ENCODE measurements at regions not wholly inside any gene's neighbourhood (a gene's known extent, or its start where the extent isn't known, plus 50 kb on each side); places are given as distances from the start of the nearest gene placed in this dataset.

DNA sequence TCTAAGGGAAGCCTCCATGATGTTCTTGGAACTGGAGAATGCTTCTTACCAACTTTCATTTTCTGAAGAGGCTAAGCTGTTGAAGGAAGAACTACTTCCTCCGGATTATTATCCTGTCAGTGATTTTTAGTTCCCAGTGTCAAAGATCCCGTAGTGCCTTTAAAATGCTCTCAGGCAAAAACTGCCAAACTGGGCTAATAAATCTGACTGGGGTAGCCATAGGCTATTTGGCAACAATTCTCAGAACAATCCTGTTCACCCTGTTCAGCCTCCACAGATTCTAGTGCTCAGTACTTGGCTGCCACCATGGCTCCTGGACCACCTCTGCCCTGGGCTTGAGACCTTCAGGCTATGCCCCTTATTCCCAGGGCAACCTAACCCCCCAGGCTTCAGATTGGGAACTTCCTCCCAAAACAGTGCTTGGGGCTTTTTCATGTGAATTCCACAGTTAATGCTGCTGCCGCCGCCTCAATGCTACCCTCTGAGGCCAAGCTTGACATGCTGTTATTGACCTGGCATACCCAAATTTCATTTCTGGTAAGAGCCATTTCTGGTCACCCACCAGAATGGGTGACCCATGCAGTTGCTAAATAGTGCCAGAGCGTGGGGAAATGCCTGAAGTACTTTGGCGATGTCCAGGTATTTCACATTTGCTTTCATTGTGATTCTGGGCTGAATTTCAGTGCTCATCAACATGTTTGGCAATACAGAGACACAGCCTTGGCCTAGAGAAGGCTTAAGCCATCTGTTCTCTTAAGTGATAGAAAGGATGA, 110.0 kb upstream of the ARHGAP5 start:
- Histone ChIP-seq H3K4me3 (ENCODE audit: low read length, poor library complexity, severe bottlenecking) (no peak overlapping the region), H3K9me3 (ENCODE audit: insufficient read depth, low read depth, low read length) (peaks cover 11% of the 10 kb centered on the region), H3K79me2 (ENCODE audit: insufficient read depth, low read length) (no peaks in the 10 kb centered on the region), H3K36me3 (ENCODE audit: insufficient read depth, low read length) (no peaks in the 10 kb centered on the region), H2AFZ (ENCODE audit: low read length) (no peak overlapping the region), H3K9ac (ENCODE audit: low read depth, low read length, poor library complexity, severe bottlenecking) (no peak overlapping the region), H3K27me3 (ENCODE audit: insufficient read depth, low read length, poor library complexity, severe bottlenecking) (no peaks in the 10 kb centered on the region), H3F3A (ENCODE audit: low read depth) (no peaks in the 10 kb centered on the region), H4K20me1 (ENCODE audit: insufficient read depth, low read length, poor library complexity, severe bottlenecking) (no peaks in the 10 kb centered on the region), H3K9me2 (replicated peaks; ENCODE audit: low read depth, low read length) (no peaks in the 10 kb centered on the region), H3K4me2 (ENCODE audit: low read depth, low read length, poor library complexity, severe bottlenecking) (no peak overlapping the region), H3K4me1 (ENCODE audit: insufficient read depth, low read length, poor library complexity, severe bottlenecking) (peaks cover 36% of the 10 kb centered on the region)
- TF ChIP-seq, protein P1, sequence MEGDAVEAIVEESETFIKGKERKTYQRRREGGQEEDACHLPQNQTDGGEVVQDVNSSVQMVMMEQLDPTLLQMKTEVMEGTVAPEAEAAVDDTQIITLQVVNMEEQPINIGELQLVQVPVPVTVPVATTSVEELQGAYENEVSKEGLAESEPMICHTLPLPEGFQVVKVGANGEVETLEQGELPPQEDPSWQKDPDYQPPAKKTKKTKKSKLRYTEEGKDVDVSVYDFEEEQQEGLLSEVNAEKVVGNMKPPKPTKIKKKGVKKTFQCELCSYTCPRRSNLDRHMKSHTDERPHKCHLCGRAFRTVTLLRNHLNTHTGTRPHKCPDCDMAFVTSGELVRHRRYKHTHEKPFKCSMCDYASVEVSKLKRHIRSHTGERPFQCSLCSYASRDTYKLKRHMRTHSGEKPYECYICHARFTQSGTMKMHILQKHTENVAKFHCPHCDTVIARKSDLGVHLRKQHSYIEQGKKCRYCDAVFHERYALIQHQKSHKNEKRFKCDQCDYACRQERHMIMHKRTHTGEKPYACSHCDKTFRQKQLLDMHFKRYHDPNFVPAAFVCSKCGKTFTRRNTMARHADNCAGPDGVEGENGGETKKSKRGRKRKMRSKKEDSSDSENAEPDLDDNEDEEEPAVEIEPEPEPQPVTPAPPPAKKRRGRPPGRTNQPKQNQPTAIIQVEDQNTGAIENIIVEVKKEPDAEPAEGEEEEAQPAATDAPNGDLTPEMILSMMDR (conservative IDR thresholded peaks at IDR 0.05; ENCODE audit: low read length) = no peak
- no peak for TF ChIP-seq EZH2phosphoT487 (IDR thresholded peaks at IDR 0.05; ENCODE audit: borderline replicate concordance)

DNA sequence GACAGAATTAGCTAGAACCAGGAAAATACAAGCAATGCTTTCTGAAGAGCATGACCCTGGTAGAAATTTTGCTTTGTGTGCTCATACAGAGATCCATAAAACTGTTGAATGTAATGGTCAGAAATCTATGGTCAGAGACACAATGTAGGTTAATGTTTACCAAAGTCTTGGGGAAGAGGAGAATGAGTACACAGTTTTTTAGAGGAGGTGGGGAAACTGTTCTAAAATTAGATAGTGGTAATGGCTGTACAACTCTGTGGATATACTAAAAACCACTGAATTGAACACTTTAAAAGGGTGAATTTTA, 109.5 kb upstream of the ARHGAP5 start:
- Histone ChIP-seq H3K79me2 (ENCODE audit: insufficient read depth, low read length) (no peaks in the 10 kb centered on the region), H3K9me2 (replicated peaks; ENCODE audit: low read depth, low read length) (no peaks in the 10 kb centered on the region), H3K4me2 (ENCODE audit: low read depth, low read length, poor library complexity, severe bottlenecking) (no peak overlapping the region), H3K9me3 (ENCODE audit: insufficient read depth, low read depth, low read length) (peaks cover 11% of the 10 kb centered on the region), H4K20me1 (ENCODE audit: insufficient read depth, low read length, poor library complexity, severe bottlenecking) (no peaks in the 10 kb centered on the region), H3K4me3 (ENCODE audit: low read length, poor library complexity, severe bottlenecking) (no peak overlapping the region), H3K9ac (ENCODE audit: low read depth, low read length, poor library complexity, severe bottlenecking) (no peak overlapping the region), H3F3A (ENCODE audit: low read depth) (no peaks in the 10 kb centered on the region), H3K27me3 (ENCODE audit: insufficient read depth, low read length, poor library complexity, severe bottlenecking) (no peaks in the 10 kb centered on the region), H3K36me3 (ENCODE audit: insufficient read depth, low read length) (no peaks in the 10 kb centered on the region), H3K4me1 (ENCODE audit: insufficient read depth, low read length, poor library complexity, severe bottlenecking) (peaks cover 36% of the 10 kb centered on the region), H2AFZ (ENCODE audit: low read length) (no peak overlapping the region)
- no peak for TF ChIP-seq EZH2phosphoT487 (IDR thresholded peaks at IDR 0.05; ENCODE audit: borderline replicate concordance)
- TF ChIP-seq, protein P1 (conservative IDR thresholded peaks at IDR 0.05; ENCODE audit: low read length) = no peak

DNA sequence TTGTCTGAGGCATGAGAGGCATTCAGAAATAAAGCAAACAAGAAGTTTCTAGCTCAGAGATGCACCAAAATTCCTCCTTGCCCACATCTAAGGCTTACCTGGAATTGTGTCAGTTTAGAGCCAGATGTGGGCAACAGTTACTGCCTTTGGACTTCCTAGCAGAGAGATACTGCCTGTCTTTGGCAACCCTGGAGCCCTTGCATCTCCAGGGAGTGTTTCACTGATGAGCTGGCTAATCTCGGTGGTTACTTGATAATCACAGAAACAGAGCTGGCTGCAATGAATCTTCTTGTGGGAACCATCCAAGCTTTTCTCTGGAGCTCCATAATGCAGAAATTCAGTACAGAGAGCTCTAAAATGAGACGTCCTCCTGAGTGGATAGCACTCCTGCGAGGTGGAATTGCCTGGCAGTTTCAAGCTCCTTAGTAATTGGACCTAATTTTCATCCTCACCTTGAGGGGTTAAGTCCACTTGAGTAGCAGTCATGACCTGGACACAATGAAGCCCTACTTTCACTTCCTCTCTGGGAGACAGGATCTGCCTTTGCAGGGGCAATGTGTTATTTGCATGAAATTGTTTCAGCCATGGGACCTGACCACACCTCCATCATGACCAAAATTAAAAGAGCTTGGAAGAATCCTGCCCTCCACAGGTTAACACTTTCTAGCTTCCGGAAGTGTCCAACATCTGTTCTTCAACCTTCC, 108.8 kb upstream of the ARHGAP5 start:
- Histone ChIP-seq H3K79me2 (ENCODE audit: insufficient read depth, low read length) (no peaks in the 10 kb centered on the region), H3K4me1 (ENCODE audit: insufficient read depth, low read length, poor library complexity, severe bottlenecking) (peaks cover 36% of the 10 kb centered on the region), H3K9ac (ENCODE audit: low read depth, low read length, poor library complexity, severe bottlenecking) (no peak overlapping the region), H2AFZ (ENCODE audit: low read length) (no peak overlapping the region), H3K36me3 (ENCODE audit: insufficient read depth, low read length) (no peaks in the 10 kb centered on the region), H3K9me3 (ENCODE audit: insufficient read depth, low read depth, low read length) (peaks cover 11% of the 10 kb centered on the region), H3K4me3 (ENCODE audit: low read length, poor library complexity, severe bottlenecking) (no peak overlapping the region), H3K27me3 (ENCODE audit: insufficient read depth, low read length, poor library complexity, severe bottlenecking) (no peaks in the 10 kb centered on the region), H4K20me1 (ENCODE audit: insufficient read depth, low read length, poor library complexity, severe bottlenecking) (no peaks in the 10 kb centered on the region), H3K4me2 (ENCODE audit: low read depth, low read length, poor library complexity, severe bottlenecking) (no peak overlapping the region), H3F3A (ENCODE audit: low read depth) (no peaks in the 10 kb centered on the region), H3K9me2 (replicated peaks; ENCODE audit: low read depth, low read length) (no peaks in the 10 kb centered on the region)
- TF ChIP-seq, protein P1 (conservative IDR thresholded peaks at IDR 0.05; ENCODE audit: low read length) = no peak
- TF ChIP-seq EZH2phosphoT487 (IDR thresholded peaks at IDR 0.05; ENCODE audit: borderline replicate concordance) = no peak
